ENCODE measurements at regions not wholly inside any gene's neighbourhood (a gene's known extent, or its start where the extent isn't known, plus 50 kb on each side); places are given as distances from the start of the nearest gene placed in this dataset.
"Not testable (repeated sequence)": the region's sequence is repeated elsewhere in the genome, so short reads cannot be mapped to it uniquely, and the experiment has no call there.

DNA sequence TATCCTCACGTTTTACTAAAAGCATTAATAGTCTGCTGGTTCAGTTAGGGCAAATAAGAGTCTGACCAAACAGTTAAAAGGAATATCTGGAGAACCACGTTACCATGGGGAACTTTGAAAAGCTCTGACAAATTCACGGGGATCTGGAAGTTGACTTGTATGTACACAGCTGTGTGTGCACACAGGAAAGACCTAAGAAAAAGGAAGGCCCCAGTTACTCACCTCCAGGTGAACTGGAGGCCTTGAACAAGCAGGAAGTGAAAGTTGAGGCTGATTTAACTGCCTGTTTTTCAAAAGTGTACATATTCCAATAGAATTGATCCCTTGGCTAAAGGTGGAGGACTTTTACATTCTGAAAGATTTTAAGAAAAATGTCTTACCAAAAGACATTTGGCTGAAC is 1891.6 kb upstream of the PCDH20 start:
- no peak for DNase-seq (ENCODE audit: low read depth in 1 of 2, low spot score in 1 of 2)

DNA sequence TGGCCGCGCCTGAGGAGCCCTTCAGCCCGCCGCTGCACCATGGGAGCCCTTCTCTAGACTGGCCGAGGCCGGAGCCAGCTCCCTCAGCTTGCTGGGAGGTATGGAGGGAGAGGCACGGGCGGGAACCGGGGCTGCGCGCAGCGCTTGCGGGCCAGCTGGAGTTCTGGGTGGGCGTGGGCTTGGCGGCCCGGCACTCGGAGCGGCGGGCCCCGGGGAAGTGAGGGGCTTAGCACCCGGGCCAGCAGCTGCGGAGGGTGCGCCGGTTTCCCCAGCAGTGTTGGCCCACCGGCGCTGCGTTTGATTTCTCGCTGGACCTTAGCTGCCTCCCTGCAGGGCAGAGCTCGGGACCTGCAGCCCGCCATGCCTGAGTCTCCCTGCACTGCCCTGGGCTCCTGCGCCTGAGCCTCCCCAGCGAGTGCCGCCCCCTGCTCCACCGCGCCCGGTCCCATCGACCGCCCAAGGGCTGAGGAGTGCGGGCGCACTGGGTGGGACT is 1890.0 kb upstream of the PCDH20 start:
- no peak for DNase-seq (ENCODE audit: low read depth in 1 of 2, low spot score in 1 of 2)

DNA sequence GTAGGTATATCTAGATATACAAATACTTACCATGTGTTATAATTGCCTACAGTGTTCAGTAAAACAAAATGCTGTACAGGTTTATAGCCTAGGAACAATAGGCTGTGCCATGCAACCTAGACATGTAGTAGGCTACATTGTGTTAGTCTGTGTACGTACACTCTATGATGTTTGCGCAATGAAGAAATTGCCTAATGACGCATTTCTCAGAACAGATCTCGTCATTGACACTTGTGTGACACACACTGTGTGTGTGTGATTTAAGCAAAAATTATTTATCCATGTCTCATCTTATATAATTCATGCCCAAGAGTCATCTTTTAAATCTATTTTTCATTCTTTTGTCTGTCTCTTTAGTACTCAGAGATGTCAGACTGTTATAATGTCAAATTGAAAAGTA is 1888.8 kb upstream of the PCDH20 start:
- DNase-seq (ENCODE audit: low read depth in 1 of 2, low spot score in 1 of 2) = no peak

DNA sequence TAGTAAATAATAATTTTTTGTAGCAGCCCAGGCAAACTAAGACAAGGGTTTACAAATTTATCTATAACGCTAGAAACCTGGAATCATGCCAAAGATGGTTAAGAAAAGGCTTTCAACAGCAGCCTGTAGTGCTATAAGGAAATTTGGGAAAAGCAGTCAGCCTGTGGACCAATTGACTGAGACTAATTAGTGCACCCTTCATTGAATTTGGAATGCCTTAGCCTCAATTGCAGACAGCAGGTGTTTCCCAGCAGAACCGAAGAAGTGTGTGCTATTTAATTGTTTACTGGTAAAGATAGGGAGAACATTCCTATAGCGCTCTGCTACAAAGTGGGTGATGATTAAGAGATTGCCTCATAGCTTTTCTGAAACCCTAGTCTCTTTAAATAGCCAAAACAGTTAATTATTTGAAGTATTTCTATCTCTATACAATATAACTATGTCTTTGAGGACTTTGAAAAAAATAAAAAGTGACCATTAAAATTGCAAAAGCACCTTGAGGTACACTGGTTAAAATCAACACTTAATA is 1884.3 kb upstream of the PCDH20 start:
- DNase-seq (ENCODE audit: low read depth in 1 of 2, low spot score in 1 of 2) = no peak

DNA sequence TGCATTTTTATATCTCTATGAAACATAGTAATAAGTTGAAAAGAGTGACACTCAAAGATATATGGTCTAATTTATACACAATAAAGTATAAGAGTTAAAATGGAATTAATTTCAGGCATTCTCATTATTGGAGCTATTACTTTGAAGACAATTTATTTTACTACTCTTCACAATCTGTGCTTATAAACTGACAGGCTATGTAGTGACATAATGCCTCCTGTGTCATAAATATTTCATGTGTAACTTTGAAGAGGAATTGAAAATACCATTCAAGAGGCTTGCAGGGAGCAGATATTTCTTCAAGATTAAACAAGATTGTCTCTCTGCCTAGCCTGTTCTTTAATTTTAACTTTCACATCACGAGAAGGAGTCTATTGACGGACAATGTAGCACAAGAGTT is 1881.5 kb upstream of the PCDH20 start:
- DNase-seq (ENCODE audit: low read depth in 1 of 2, low spot score in 1 of 2) = no peak

DNA sequence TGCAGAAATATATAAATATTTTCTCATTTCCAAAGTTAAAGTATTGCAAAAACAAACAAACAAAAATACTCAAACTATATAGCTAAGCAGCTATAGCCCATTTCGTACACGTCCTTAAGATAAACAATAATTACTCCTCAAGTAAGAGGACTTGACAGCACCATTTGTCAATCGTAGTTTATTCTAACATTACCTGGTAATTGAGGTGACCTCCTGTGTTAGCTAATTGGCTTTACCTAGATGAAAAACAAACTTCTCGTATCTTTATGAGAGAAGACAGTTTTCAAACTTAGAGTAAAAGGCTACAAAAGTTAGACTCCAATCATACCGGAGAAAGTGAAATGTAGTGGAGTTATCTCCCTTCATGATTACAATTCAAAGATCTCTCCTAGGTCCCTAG is 1876.1 kb upstream of the PCDH20 start:
- DNase-seq (ENCODE audit: low read depth in 1 of 2, low spot score in 1 of 2) = no peak

DNA sequence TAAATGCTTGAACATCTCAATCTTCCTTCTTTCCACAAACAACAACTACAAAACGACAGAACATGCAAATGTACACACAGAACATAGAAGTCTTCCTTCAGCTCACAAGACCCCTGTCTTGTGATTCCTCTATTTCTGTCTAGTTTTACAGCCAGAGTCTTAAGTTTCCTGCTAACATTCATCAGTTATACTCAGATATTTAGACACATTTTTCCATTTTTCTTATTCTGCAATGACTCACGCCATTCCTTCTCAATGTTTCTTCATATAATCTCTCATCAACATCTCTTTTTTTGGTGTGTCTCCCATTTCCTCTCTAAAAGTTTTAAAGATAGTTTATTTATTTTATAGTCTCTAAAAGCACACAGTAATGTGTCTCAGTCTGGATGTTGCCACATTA is 1872.9 kb upstream of the PCDH20 start:
- DNase-seq (ENCODE audit: low read depth in 1 of 2, low spot score in 1 of 2) = no peak

DNA sequence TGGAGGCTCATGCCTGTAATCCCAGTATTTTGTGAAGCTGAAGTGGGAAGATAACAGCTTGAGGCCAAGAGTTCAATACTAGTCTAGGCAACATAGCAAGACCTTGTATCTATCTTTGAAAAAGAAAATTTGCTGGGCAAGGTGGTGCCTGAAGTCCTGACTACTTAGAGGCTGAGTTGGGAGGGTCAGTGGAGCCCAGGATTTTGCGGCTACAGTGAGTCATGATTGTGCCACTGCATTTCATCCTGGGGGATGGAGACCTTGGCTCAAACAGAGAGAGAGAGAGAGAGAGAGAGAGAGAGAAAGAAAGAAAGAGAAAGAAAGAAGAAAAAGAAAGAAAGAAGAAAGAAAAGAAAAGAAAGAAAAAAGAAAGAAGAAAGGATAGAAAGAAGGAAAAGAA is 1872.3 kb upstream of the PCDH20 start:
- no peak for DNase-seq (ENCODE audit: low read depth in 1 of 2, low spot score in 1 of 2)

DNA sequence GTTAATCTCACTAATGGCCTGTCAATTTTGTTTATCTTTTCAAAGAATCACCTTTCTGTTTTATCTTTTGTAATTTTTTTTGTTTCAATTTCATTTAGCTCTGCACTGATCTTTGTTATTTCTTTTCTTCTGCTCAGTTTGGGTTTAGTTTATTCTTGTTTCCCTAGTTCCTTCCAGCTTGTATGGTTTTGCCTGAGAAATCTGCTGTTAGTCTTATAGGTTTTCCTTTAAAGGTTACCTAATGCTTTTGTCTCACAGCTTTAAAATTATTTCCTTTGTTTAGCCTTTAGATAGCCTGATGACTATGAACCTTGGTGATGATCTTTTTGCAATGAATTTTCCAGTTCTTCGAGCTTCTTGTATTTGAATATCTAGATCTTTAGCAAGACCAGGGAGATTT is 1869.8 kb upstream of the PCDH20 start:
- no peak for DNase-seq (ENCODE audit: low read depth in 1 of 2, low spot score in 1 of 2)

DNA sequence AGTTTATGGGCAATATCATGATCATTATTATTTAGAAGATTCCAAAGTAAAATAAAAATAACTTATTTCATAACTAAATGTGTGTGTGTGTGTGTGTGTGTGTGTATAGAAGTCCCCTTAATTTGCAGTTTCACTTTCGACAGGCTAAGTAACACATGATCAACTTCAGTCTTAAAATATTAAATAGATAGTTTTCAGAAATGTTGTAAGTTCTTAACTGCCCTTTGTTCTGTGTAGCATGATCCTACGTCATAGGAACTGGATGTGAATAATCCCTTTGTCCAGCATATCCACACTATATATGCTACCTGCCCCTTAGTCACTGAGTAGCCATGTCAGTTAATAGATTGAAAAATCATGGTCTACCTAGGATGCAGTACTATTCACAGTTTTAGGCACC is 1863.5 kb upstream of the PCDH20 start:
- no peak for DNase-seq (ENCODE audit: low read depth in 1 of 2, low spot score in 1 of 2)

DNA sequence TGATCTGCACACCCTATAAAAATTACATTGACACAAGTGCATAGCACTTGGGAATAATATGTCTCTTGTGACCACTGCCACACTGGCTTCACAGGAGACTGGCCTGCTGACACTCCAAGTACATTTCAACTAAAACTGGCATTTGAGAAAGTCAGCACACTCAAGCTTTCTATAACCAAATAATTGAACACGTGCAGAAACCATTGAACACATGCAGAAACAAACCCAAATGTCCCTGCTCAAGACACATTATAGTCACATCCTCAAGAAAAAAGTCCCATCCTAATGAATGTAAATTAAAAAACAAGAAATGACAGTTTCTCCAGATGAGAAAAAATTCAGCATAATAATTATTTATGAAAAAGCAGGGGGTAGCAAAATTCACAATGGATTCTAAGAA is 1859.1 kb upstream of the PCDH20 start:
- no peak for DNase-seq (ENCODE audit: low read depth in 1 of 2, low spot score in 1 of 2)

DNA sequence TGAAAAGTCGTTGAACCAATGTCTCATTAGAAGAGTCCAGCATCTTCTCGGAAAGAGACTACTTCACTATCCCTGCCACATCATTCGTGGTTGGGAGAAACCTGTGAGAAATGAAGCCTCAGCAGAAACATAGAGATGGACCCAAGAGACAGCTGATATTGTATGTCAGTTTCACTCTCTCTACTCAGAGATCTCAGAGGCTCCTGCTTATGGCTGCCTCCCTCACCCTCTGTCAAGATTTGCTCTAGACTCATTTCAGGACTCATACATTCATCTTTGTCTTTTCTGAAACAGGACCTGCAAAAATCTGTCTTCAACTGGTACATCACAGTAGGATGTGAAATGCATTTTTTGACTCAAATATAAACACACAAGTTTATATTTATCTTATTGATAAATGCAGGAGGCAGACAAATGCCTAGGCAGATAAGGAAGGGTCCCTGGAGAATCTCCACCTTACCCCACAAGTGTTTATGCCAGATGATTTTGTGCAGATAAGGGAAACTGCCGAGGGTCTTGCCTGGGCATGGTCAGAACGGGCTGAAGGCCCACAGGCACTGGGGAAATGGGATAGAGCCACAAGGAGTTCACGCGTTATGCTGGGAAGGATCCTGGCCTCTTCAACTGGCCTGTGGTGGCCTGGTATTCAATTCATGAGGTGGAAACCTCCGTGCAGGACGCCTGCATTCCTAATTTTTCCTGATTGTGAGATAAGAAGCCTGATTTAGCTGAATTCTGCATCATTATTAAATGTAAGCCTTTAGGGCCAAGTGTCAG is 1834.0 kb upstream of the PCDH20 start:
- no peak for DNase-seq (ENCODE audit: low read depth in 1 of 2, low spot score in 1 of 2)

DNA sequence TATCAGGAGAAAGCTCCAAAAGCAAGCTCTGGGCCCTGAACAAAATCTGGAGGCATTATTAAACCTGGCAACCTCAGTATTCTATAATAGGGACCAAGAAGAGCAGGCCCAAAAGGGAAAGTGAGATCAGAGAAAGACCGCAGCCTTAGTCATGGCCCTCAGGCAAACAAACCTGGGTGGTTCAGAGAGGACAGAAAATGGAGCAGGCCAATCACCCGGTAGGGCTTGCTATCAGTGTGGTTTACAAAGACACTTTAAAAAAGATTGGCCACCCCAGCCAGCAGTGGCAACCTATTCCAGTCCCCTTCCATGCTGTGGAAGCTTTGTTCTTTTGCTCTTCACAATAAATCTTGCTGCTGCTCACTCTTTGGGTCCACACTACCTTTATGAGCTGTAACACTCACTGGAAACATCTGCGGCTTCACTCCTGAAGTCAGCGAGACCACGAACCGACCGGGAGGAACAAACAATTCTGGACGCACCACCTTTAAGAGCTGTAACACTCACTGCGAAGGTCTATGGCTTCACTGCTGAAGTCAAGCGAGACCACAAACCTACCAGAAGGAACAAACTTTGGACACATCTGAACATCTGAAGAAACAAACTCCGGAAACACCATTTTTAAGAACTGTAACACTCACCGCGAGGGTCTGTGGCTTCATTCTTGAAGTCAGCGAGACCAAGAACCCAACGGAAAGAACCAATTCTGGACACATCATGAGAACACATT is 1821.2 kb upstream of the PCDH20 start:
- not testable (repeated sequence) for DNase-seq (ENCODE audit: low read depth in 1 of 2, low spot score in 1 of 2)

DNA sequence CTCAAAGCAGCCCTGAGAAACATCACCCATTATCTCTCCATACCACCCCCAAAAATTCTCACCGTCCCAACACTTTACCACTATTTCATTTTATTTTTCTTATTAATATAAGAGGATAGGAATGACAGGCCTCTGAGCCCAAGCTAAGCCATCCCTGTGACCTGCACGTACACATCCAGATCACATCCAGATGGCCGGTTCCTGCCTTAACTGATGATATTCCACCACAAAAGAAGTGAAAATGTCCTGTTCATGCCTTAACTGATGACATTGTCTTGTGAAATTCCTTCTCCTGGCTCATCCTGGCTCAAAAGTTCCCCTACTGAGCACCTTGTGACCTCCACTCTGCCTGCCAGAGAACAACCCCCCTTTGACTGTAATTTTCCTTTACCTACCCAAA is 1802.9 kb upstream of the PCDH20 start:
- DNase-seq (ENCODE audit: low read depth in 1 of 2, low spot score in 1 of 2) = not testable (repeated sequence)

DNA sequence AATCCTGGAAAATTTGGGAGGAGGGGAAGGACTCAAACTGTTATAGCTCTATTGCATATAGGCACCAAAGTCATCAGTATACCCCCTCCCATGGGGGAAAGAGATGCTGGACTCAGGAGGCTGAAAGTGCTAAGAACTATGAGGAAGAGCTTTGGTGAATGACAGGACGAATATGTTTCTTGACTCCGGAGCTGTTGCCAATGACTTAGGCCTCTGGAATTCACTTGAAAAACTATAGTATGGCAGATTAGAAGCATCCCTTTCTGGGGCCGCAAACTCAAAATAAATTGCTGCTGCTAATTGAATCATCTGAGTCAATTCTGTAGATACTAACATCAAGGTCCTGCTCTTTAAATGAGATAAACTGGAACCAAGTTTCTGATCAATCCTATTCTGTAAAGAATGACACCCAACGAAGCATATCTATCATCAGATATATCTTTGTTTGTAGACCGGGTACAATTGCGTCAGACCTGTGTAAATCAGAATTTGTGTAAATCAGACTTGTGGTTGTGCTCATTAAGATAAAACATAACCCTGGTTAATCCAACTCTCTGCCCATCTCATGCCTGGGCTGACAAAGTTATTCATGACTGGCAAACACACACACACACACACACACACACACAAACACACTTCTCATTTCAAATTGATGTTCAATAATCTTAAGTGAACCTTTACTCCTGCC is 1793.8 kb upstream of the PCDH20 start:
- DNase-seq (ENCODE audit: low read depth in 1 of 2, low spot score in 1 of 2) = no peak

DNA sequence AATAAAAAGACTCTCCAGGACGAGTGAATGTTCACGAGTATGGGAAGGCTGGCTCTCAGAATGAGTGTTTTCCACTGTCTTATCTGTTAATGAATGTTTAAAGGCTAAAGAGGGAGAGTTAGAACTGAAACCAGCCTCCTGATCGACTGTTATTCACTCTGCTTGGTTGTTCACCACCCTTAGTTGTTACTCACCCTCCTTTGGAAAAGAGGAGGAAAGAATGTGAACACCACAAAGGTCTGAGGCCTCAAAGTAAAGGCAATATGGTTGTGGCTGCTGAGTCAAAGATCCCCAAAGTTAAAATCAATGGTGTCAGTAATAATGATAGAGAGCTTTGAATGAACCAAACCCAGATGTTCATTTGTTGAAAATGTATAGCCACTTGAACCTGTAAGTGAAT is 1793.2 kb upstream of the PCDH20 start:
- DNase-seq (ENCODE audit: low read depth in 1 of 2, low spot score in 1 of 2) = no peak

DNA sequence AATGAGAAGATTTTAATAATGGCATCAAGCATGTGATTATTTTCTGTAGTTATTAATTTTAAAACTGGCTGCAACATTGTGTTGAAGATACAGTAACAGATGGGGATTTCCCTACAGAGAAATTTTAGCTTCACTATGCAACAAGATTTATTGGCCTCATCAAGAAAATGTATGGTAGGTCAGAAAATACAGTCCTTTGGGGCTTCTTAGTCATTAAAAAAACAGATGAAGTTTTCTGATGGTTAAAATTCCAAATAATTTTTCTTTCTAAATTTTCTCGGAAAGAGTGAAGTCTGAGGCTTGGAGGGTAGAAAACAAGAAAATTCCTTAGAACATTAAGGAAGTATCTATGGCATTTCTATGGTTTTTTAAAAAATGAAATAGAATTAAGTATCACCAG is 1790.8 kb upstream of the PCDH20 start:
- DNase-seq (ENCODE audit: low read depth in 1 of 2, low spot score in 1 of 2) = no peak

DNA sequence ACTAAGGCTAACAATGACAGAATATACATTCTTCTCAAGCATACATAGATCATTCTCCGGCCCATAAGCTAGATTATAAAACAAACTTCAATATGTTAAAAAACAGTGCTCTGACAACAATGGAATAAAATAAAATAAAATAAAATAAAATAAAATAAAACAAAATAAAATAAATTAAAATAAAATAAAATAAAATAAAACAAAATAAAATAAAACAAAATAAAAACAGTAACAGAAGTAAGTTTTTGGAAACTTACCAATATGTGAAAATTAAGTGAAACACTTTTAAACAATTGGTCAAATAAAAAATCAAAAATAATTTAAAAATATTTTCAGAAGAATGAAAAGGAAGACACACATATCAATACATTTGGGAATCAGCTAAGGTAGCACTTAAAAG is 1785.8 kb upstream of the PCDH20 start:
- no peak for DNase-seq (ENCODE audit: low read depth in 1 of 2, low spot score in 1 of 2)

DNA sequence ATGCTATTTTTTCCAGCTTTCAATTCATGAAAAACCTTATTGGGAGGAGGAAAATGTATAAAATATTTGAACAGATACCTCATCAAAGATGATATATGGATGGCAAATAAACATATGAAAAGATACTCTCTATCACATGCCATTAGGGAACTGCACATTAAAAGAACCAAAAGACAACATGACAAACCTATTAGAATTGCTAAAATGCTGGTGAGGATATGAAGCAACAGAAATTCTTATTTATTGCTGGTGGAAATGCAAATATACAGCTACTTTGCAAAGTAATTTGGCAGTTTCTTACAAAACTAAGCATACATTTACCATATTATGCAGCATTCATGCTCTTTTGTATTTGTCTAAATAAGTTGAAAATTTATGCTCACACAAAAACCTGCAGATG is 1783.9 kb upstream of the PCDH20 start:
- no peak for DNase-seq (ENCODE audit: low read depth in 1 of 2, low spot score in 1 of 2)

DNA sequence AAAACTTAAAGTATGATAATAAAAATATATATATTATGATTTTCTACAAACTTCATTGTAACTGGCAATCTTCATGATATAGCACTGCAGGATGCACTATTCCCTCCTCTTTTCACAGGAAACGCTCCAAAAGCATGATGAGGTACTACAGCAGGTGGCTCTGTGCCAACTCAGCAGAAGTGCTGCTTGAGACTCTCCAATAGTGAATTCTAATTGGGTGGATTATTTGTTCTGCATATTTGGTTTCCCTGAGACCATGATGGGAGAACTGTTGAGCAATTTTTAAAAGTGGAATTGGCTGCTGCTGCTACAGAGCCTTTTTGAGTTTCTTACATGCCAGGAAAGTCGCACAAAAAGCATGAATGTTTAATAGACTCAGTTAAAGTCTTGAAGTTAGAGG is 1782.4 kb upstream of the PCDH20 start:
- no peak for DNase-seq (ENCODE audit: low read depth in 1 of 2, low spot score in 1 of 2)

DNA sequence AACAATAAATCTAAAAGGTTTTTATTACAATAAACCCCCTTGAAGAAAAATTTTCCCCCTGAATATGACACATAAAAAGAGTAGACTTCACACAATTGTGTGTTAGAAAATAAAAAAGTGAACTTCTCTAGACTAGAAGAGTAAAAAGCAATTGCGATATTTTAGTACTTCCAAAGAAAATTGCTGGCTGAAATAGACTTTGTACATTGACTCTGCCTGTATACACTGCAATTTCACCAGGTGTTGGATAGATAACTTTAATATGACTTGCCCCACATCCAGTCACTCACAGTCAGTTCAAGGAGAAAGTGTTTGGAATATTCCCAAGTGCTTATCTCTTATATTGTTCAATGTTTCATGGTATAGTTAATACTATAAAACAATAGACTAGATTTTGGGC is 1780.1 kb upstream of the PCDH20 start:
- DNase-seq (ENCODE audit: low read depth in 1 of 2, low spot score in 1 of 2) = no peak

DNA sequence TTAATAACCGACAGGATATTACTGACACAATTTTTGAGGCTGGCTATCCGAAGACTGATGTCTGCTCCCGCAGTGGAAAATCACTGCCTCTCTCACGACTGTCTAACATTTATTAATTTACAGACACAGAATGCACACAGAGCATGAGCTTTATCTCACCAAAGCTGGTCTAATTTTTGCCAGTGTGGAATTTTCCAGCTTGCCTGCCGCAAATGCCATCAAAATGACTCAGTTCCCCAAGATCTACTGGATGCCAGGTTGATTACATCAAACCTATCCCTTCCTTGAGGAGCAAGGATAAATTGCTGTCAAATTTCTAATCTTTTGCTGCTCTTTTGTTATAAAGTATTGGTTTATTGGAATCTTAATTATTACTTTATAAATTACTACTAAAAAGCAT is 1775.1 kb upstream of the PCDH20 start:
- no peak for DNase-seq (ENCODE audit: low read depth in 1 of 2, low spot score in 1 of 2)

Measured in activated CD4-positive, alpha-beta T cell treated with anti-CD3 and anti-CD28 coated beads, Interleukin-2, amount 50 U/mL, for 24 hours (primary cell).